Transverse colon (tissue), 3 donors: ENCODE measurements at regions not wholly inside any gene's neighbourhood (a gene's known extent, or its start where the extent isn't known, plus 50 kb on each side); places are given as distances from the start of the nearest gene placed in this dataset.

ENCODE experiments used
- CTCF ChIP-seq, 5 experiments: fragments of 200-600 bp in 3 of 5; fragments of 450-650 bp in 2 of 5; sonication (generic) in 3 of 5; IDR thresholded peaks; 1 replicate in 2 of 5; 2 replicates in 3 of 5; pipeline ENCODE4 v1.5.1; 2016 to 2017; ENCODE audit warnings: antibody characterized with exemption in 5 of 5, inconsistent platforms in 3 of 5, mild to moderate bottlenecking in 2 of 5, moderate library complexity in 1 of 5
- EP300 ChIP-seq: sonication (generic); formaldehyde crosslinking; IDR thresholded peaks from one replicate; pipeline ENCODE4 v1.6.1; 2017; ENCODE audit warnings: antibody characterized with exemption, low read depth
- POLR2A ChIP-seq: fragments of 450-650 bp; IDR thresholded peaks from one replicate; pipeline ENCODE4 v1.6.1; 2016; ENCODE audit warnings: antibody characterized with exemption, mild to moderate bottlenecking, moderate library complexity

GRCh38 chr13:29664591-29664990 is 69.1 kb upstream of the SLC7A1 start:
- TF ChIP-seq CTCF (IDR thresholded peaks at IDR 0.05) (no peak), POLR2A (no peak), EP300 (no peak)
